Psoas muscle (tissue), 7 donors: ENCODE measurements at regions not wholly inside any gene's neighbourhood (a gene's known extent, or its start where the extent isn't known, plus 50 kb on each side); places are given as distances from the start of the nearest gene placed in this dataset.

Experiments used
- ATAC-seq, 4 donors: fragments of 200-7000 bp; cut with Tn5 transposase; one replicate each; pipeline ENCODE4 v1.9.1; 2020; ENCODE audit warnings: moderate library complexity in 3 of 4, mild to moderate bottlenecking in 2 of 4
- DNase-seq, 2 donors: peaks; one replicate each; pipeline ENCODE4 v3.0.0-alpha.2; 2020
- H3K27ac ChIP-seq: fragments of 200-600 bp; one replicate; pipeline ENCODE4 v1.8.0; 2022
- H3K27me3 ChIP-seq, 3 donors: fragments of 200-600 bp in 1 of 3; one replicate each; pipeline versions ENCODE4 v1.6.1 to v1.8.0; 2013 to 2022; ENCODE audit warnings: low read length in 2 of 3, mild to moderate bottlenecking in 2 of 3, moderate library complexity in 1 of 3; ENCODE audit not compliant: insufficient read depth in 3 of 3
- H3K36me3 ChIP-seq, 2 donors: fragments of 200-600 bp in 1 of 2; one replicate each; pipeline versions ENCODE4 v1.6.1 to v1.8.0; 2013 to 2022; ENCODE audit warnings: low read depth in 1 of 2, mild to moderate bottlenecking in 1 of 2, moderate library complexity in 1 of 2; ENCODE audit not compliant: insufficient read depth in 1 of 2
- H3K4me1 ChIP-seq: fragments of 200-600 bp; one replicate; pipeline ENCODE4 v1.8.0; 2022
- H3K4me3 ChIP-seq: fragments of 200-600 bp; one replicate; pipeline ENCODE4 v1.8.0; 2022; ENCODE audit warnings: mild to moderate bottlenecking
- H3K9me3 ChIP-seq: fragments of 200-600 bp; one replicate; pipeline ENCODE4 v1.8.0; 2022
- CTCF ChIP-seq: fragments of 200-600 bp; IDR thresholded peaks from one replicate; pipeline ENCODE4 v1.8.0; 2022; ENCODE audit warnings: antibody characterized with exemption
- WGBS, 3 donors: extraction: QIAGEN DNeasy Blood & Tissue Kit; methylation state at CpG; one replicate each; pipeline versions ENCODE4 v1.1.6 to v1.1.7; 2013; 5-methylcytosine and 5-hydroxymethylcytosine counted together
- intact Hi-C, 2 donors: fragments of 100-400 bp; cut with DNase I; formaldehyde crosslinking; loops; one replicate each; pipeline versions ENCODE4 v1.11.0 to v1.14.2; 2022
- donor health status: healthy with polysubstance abuse.
- donor health status: DM: no; HTN: no; CAD: no; lungs with moderate emphysema.
- donor health status: Bipolar disorder and iron deficiency.
- donor health status: healthy.
- donor health status: DM: yes; HTN: yes; CAD: no.
- donor health status: DM: no; HTN: no; CAD: no.
- donor health status: DM: yes; HTN: yes; CAD: no.

- WGBS, 3 donors: 59 to 65% (median 65%) methylated on average over 3 of the region's 3 CpGs
- H3K4me1 ChIP-seq: no peaks in the 10 kb centered on the region
- H3K4me3 ChIP-seq: no peak overlapping the region
- H3K9me3 ChIP-seq: no peaks in the 10 kb centered on the region
- DNase-seq: no peak
- TF ChIP-seq CTCF: no peak
- H3K27me3 ChIP-seq: no peaks in the 10 kb centered on the region
- no peak overlapping the region for H3K27ac ChIP-seq
- no peak for ATAC-seq
- intact Hi-C loops: no loop called here
- H3K36me3 ChIP-seq: no peaks in the 10 kb centered on the region
Observed at GRCh38 chr12:89129167-89129870, 223.0 kb downstream of the DUSP6 start.

- H3K4me1 ChIP-seq: no peaks in the 10 kb centered on the region
- DNase-seq (no peak), ATAC-seq (no peak)
- intact Hi-C loops: no loop called here
- no peaks in the 10 kb centered on the region for H3K36me3 ChIP-seq
- TF ChIP-seq CTCF: no peak
- H3K4me3 ChIP-seq: no peak overlapping the region
- no peak overlapping the region for H3K27ac ChIP-seq
- no peaks in the 10 kb centered on the region for H3K9me3 ChIP-seq
- WGBS, 3 donors: 87 to 97% (median 92%) methylated on average over 3 of the region's 3 CpGs
- H3K27me3 ChIP-seq: no peaks in the 10 kb centered on the region
Observed at GRCh38 chr12:89126712-89127111, 225.6 kb downstream of the DUSP6 start.

GRCh38 chr12:89122852-89123251, 229.4 kb downstream of the DUSP6 start:
- intact Hi-C loops: no loop called here
- TF ChIP-seq CTCF: no peak
- H3K4me1 ChIP-seq: no peaks in the 10 kb centered on the region
- DNase-seq (no peak), ATAC-seq (no peak)
- 79 to 92% (median 86%) methylated on average over 1 of the region's 1 CpG for WGBS, 3 donors
- H3K27ac ChIP-seq: no peak overlapping the region
- H3K27me3 ChIP-seq: no peaks in the 10 kb centered on the region
- H3K4me3 ChIP-seq: no peak overlapping the region
- H3K36me3 ChIP-seq: no peaks in the 10 kb centered on the region
- no peaks in the 10 kb centered on the region for H3K9me3 ChIP-seq

GRCh38 chr12:89117448-89118034, 234.8 kb downstream of the DUSP6 start:
- ATAC-seq: no peak
- 13 to 23% (median 17%) methylated on average over 2 of the region's 2 CpGs for WGBS, 3 donors
- no peaks in the 10 kb centered on the region for H3K27me3 ChIP-seq
- no peaks in the 10 kb centered on the region for H3K9me3 ChIP-seq
- no peak for DNase-seq
- H3K36me3 ChIP-seq: no peaks in the 10 kb centered on the region
- no peak overlapping the region for H3K27ac ChIP-seq
- TF ChIP-seq CTCF: no peak
- no peaks in the 10 kb centered on the region for H3K4me1 ChIP-seq
- intact Hi-C loops: no loop called here
- no peak overlapping the region for H3K4me3 ChIP-seq

- Histone ChIP-seq H3K27ac (no peak overlapping the region), H3K27me3 (no peaks in the 10 kb centered on the region), H3K4me3 (no peak overlapping the region), H3K4me1 (no peaks in the 10 kb centered on the region), H3K9me3 (no peaks in the 10 kb centered on the region), H3K36me3 (no peaks in the 10 kb centered on the region)
- TF ChIP-seq CTCF: no peak
- 81 to 86% (median 84%) methylated on average over 2 of the region's 2 CpGs for WGBS, 3 donors
- ATAC-seq (no peak), DNase-seq (no peak)
- intact Hi-C loops: no loop called here
Observed at GRCh38 chr12:89111964-89112363, 240.3 kb downstream of the DUSP6 start.
